B cell (primary cell): ENCODE measurements at regions not wholly inside any gene's neighbourhood (a gene's known extent, or its start where the extent isn't known, plus 50 kb on each side); places are given as distances from the start of the nearest gene placed in this dataset.

ENCODE experiments used
- ATAC-seq: fragments of 200-7000 bp; cut with Tn5 transposase; one replicate; pipeline ENCODE4 v1.10.0; 2021; ENCODE audit warnings: low read depth, mild to moderate bottlenecking, moderate number of reproducible peaks, moderate library complexity
- CTCF ChIA-PET: fragments of 350-600 bp; sonication (Branson Sonifier 250); formaldehyde crosslinking; loops from one replicate; lab custom pipeline; 2021; ENCODE audit warnings: antibody characterized with exemption, inconsistent platforms; lab: Charles Lee
- POLR2A ChIA-PET: fragments of 350-600 bp; sonication (Branson Sonifier 250); formaldehyde crosslinking; loops from one replicate; lab custom pipeline; 2021; ENCODE audit warnings: antibody characterized with exemption; lab: Charles Lee
- DNase-seq: peaks from one replicate; pipeline ENCODE4 v3.0.0; 2013
- H2AFZ ChIP-seq: 2 replicates; pipeline ENCODE4 v1.6.1; 2012; ENCODE audit warnings: mild to moderate bottlenecking, low read depth, low read length; ENCODE audit not compliant: insufficient read depth, poor library complexity, severe bottlenecking
- H3K27ac ChIP-seq, 2 donors: 1 replicate in 1 of 2; 2 replicates in 1 of 2; pipeline ENCODE4 v1.5.1; 2012 to 2013; ENCODE audit warnings: low read length in 2 of 2, mild to moderate bottlenecking in 2 of 2, moderate library complexity in 1 of 2
- H3K27me3 ChIP-seq, 4 experiments: fragments of 200-600 bp in 1 of 4; sonication (generic) in 1 of 4; replicated peaks in 1 of 4; 1 replicate in 2 of 4; 2 replicates in 2 of 4; pipeline versions ENCODE4 v1.6.1 to v1.7.0; 2013 to 2016; ENCODE audit warnings: low read length in 3 of 4, mild to moderate bottlenecking in 2 of 4, mixed read lengths in 1 of 4, moderate library complexity in 1 of 4; ENCODE audit not compliant: insufficient read depth in 4 of 4, control insufficient read depth in 3 of 4; ENCODE audit errors: control extremely low read depth in 1 of 4
- H3K36me3 ChIP-seq, 2 experiments: replicated peaks in 1 of 2; 1 replicate in 1 of 2; 2 replicates in 1 of 2; pipeline versions ENCODE4 v1.6.1 to v1.7.1; 2013; ENCODE audit warnings: low read length in 1 of 2; ENCODE audit not compliant: insufficient read depth in 2 of 2, control insufficient read depth in 1 of 2; ENCODE audit errors: control extremely low read depth in 1 of 2, extremely low read depth in 1 of 2
- H3K4me1 ChIP-seq, 2 donors: fragments of 200-600 bp in 1 of 2; sonication (generic) in 1 of 2; 1 replicate in 1 of 2; 2 replicates in 1 of 2; pipeline versions ENCODE4 v1.5.1 to v1.6.1; 2013 to 2017; ENCODE audit warnings: low read length in 2 of 2; ENCODE audit not compliant: control insufficient read depth in 2 of 2, insufficient read depth in 2 of 2
- H3K4me2 ChIP-seq: replicated peaks from 2 replicates; pipeline ENCODE3; 2012; ENCODE audit warnings: mild to moderate bottlenecking, low read depth, low read length; ENCODE audit not compliant: poor library complexity, severe bottlenecking
- H3K4me3 ChIP-seq, 5 experiments: fragments of 200-600 bp in 1 of 5; sonication (generic) in 1 of 5; 1 replicate in 3 of 5; 2 replicates in 2 of 5; pipeline versions ENCODE4 v1.5.1 to v1.7.0; 2011 to 2016; ENCODE audit warnings: low read length in 4 of 5, mild to moderate bottlenecking in 4 of 5, low read depth in 2 of 5, control low read depth in 1 of 5, moderate library complexity in 1 of 5; ENCODE audit not compliant: insufficient read depth in 1 of 5; ENCODE audit errors: control extremely low read depth in 1 of 5, extremely low read depth in 1 of 5
- H3K79me2 ChIP-seq: fragments of 200-600 bp; sonication (generic); one replicate; pipeline ENCODE4 v1.6.0; 2016; ENCODE audit warnings: low read length; ENCODE audit not compliant: control insufficient read depth, insufficient read depth
- H3K9ac ChIP-seq: fragments of 200-600 bp; sonication (generic); 2 replicates; pipeline ENCODE4 v1.6.1; 2017; ENCODE audit warnings: mild to moderate bottlenecking, low read length, moderate library complexity
- H3K9me3 ChIP-seq, 3 donors: one replicate each; pipeline versions ENCODE4 v1.6.1 to v1.7.1; 2013; ENCODE audit warnings: low read length in 2 of 3; ENCODE audit not compliant: control insufficient read depth in 2 of 3, insufficient read depth in 1 of 3; ENCODE audit errors: control extremely low read depth in 1 of 3
- H4K20me1 ChIP-seq: 2 replicates; pipeline ENCODE4 v1.6.0; 2012; ENCODE audit warnings: mild to moderate bottlenecking, low read length; ENCODE audit not compliant: insufficient read depth, control insufficient read depth, poor library complexity, severe bottlenecking
- H3K27ac Mint-ChIP-seq: one replicate; pipeline ENCODE4 v1.8.0; 2021; ENCODE audit warnings: mixed read lengths
- H3K27me3 Mint-ChIP-seq: one replicate; pipeline ENCODE4 v1.8.0; 2021; ENCODE audit warnings: mixed read lengths
- H3K4me1 Mint-ChIP-seq: one replicate; pipeline ENCODE4 v1.8.0; 2021; ENCODE audit warnings: mixed read lengths
- H3K4me3 Mint-ChIP-seq: one replicate; pipeline ENCODE4 v1.8.0; 2021; ENCODE audit warnings: mixed read lengths
- H3K9me3 Mint-ChIP-seq: one replicate; pipeline ENCODE4 v1.8.0; 2022; ENCODE audit warnings: mixed read lengths; ENCODE audit not compliant: insufficient read depth
- CTCF ChIP-seq: fragments of 200-600 bp; IDR thresholded peaks from one replicate; pipeline ENCODE4 v1.8.0; 2022; ENCODE audit warnings: antibody characterized with exemption, mild to moderate bottlenecking
- EZH2 ChIP-seq: IDR thresholded peaks from 2 replicates; pipeline ENCODE4 v1.6.1; 2012; ENCODE audit warnings: borderline replicate concordance, low read depth, mild to moderate bottlenecking, moderate library complexity, low read length; ENCODE audit not compliant: insufficient read depth, poor library complexity, severe bottlenecking
- WGBS: methylation state at CpG from one replicate; pipeline ENCODE4 v1.1.5; 2013; ENCODE audit warnings: missing lambda C conversion rate; ENCODE audit not compliant: insufficient coverage; 5-methylcytosine and 5-hydroxymethylcytosine counted together
- intact Hi-C: fragments of 100-400 bp; cut with micrococcal nuclease; formaldehyde crosslinking; loops from one replicate; pipeline ENCODE4 v1.10.0; 2022

- no peak overlapping the region for H3K4me2 ChIP-seq
- no peak overlapping the region for H3K9ac ChIP-seq
- TF ChIP-seq EZH2 (no peak), CTCF (no peak)
- intact Hi-C loops: no loop called here
- Mint-ChIP-seq H3K4me1 (no peaks in the 10 kb centered on the region), H3K9me3 (no peaks in the 10 kb centered on the region), H3K4me3 (no peak overlapping the region), H3K27ac (no peak overlapping the region), H3K27me3 (no peaks in the 10 kb centered on the region)
- H3K4me1 ChIP-seq: no peaks in the 10 kb centered on the region
- H3K79me2 ChIP-seq: no peaks in the 10 kb centered on the region
- no peaks in the 10 kb centered on the region for H4K20me1 ChIP-seq
- H2AFZ ChIP-seq: no peak overlapping the region
- no peaks in the 10 kb centered on the region for H3K36me3 ChIP-seq
- ChIA-PET POLR2A (no interaction called here), CTCF (no interaction called here)
- no peaks in the 10 kb centered on the region for H3K27me3 ChIP-seq
- ATAC-seq (no peak), DNase-seq (no peak)
- no peak overlapping the region for H3K4me3 ChIP-seq
- no peaks in the 10 kb centered on the region for H3K9me3 ChIP-seq
- H3K27ac ChIP-seq: no peak overlapping the region
Measured at GRCh38 chr18:61198486-61198885, 134.7 kb upstream of the CDH20 start.

GRCh38 chr18:61199171-61199848 lies 133.9 kb upstream of the CDH20 start:
- no peaks in the 10 kb centered on the region for H3K9me3 Mint-ChIP-seq
- POLR2A ChIA-PET: no interaction called here
- Histone ChIP-seq H3K4me3 (no peak overlapping the region), H3K27me3 (no peaks in the 10 kb centered on the region), H3K36me3 (no peaks in the 10 kb centered on the region), H4K20me1 (no peaks in the 10 kb centered on the region), H3K9ac (no peak overlapping the region), H3K4me2 (no peak overlapping the region), H3K9me3 (no peaks in the 10 kb centered on the region), H3K4me1 (no peaks in the 10 kb centered on the region), H3K79me2 (no peaks in the 10 kb centered on the region), H2AFZ (no peak overlapping the region), H3K27ac (no peak overlapping the region)
- intact Hi-C loops: no loop called here
- CTCF ChIA-PET: no interaction called here
- H3K4me3 Mint-ChIP-seq: no peak overlapping the region
- WGBS: no CpG with 5 or more reads among the region's 3 CpGs
- H3K27me3 Mint-ChIP-seq: no peaks in the 10 kb centered on the region
- ATAC-seq: no peak
- DNase-seq: no peak
- no peak for TF ChIP-seq EZH2
- TF ChIP-seq CTCF: no peak
- H3K4me1 Mint-ChIP-seq: no peaks in the 10 kb centered on the region
- no peak overlapping the region for H3K27ac Mint-ChIP-seq
